RWPE2 (cell line): ENCODE measurements at regions not wholly inside any gene's neighbourhood (a gene's known extent, or its start where the extent isn't known, plus 50 kb on each side); places are given as distances from the start of the nearest gene placed in this dataset.

Experiments used
- ATAC-seq: fragments of 200-7000 bp; cut with Tn5 transposase; 3 replicates; pipeline ENCODE4 v1.9.1; 2021; ENCODE audit warnings: low read depth
- DNase-seq: peaks from one replicate; pipeline ENCODE4 v3.0.0-alpha.2; 2020; ENCODE audit warnings: low spot score
- H3K27ac ChIP-seq: fragments of 450-650 bp; 2 replicates; pipeline ENCODE4 v1.5.1; 2017; ENCODE audit warnings: mild to moderate bottlenecking; ENCODE audit not compliant: poor library complexity, severe bottlenecking
- H3K27me3 ChIP-seq: fragments of 250-450 bp; sonication (Bioruptor Pico); 2 replicates; pipeline ENCODE4 v1.5.1; 2021; ENCODE audit warnings: mild to moderate bottlenecking, moderate library complexity; ENCODE audit not compliant: insufficient read depth, poor library complexity, severe bottlenecking
- H3K36me3 ChIP-seq: fragments of 250-450 bp; sonication (Bioruptor Pico); 2 replicates; pipeline ENCODE4 v1.5.1; 2020; ENCODE audit warnings: low read depth, mild to moderate bottlenecking, moderate library complexity
- H3K4me1 ChIP-seq: fragments of 250-450 bp; sonication (Bioruptor Pico); 2 replicates; pipeline ENCODE4 v1.5.1; 2021; ENCODE audit warnings: mild to moderate bottlenecking, moderate library complexity; ENCODE audit not compliant: insufficient read depth, poor library complexity, severe bottlenecking
- H3K4me3 ChIP-seq: fragments of 250-450 bp; sonication (Bioruptor Pico); 2 replicates; pipeline ENCODE4 v1.5.1; 2021; ENCODE audit warnings: mild to moderate bottlenecking, moderate library complexity; ENCODE audit not compliant: severe bottlenecking
- H3K9me3 ChIP-seq: fragments of 250-450 bp; sonication (Bioruptor Pico); 2 replicates; pipeline ENCODE4 v1.5.1; 2021; ENCODE audit warnings: mild to moderate bottlenecking, moderate library complexity; ENCODE audit not compliant: severe bottlenecking
- CTCF ChIP-seq: fragments of 450-650 bp; IDR thresholded peaks from one replicate; pipeline ENCODE4 v1.5.1; 2017; ENCODE audit warnings: mild to moderate bottlenecking, moderate library complexity; ENCODE audit not compliant: poor library complexity, severe bottlenecking

DNA sequence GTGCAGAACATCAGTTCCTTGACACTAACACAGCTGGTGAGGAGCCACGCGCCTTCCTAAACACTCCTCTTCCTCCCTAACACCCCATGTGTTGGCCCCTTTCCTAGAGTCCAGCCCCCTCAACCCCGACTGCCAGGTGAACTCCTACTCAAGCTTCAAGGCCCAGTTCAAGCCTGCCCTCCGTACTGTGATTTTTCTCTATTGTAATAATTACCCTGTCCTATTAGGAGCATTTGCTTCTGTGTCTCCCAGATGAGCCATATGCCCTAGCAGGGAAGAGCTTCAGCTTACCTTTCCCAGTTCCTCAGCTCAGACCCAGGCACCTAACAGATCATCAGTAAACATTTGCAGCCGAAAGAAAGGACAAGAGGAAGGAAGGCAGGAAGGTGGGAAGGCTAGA lies 130.6 kb upstream of the SALL3 start:
- ATAC-seq (no peak), DNase-seq (no peak)
- Histone ChIP-seq H3K4me1 (no peaks in the 10 kb centered on the region), H3K36me3 (no peaks in the 10 kb centered on the region), H3K9me3 (no peaks in the 10 kb centered on the region), H3K27ac (no peak overlapping the region), H3K4me3 (no peak overlapping the region), H3K27me3 (no peaks in the 10 kb centered on the region)
- no peak for TF ChIP-seq CTCF

- no peak for TF ChIP-seq CTCF
- ATAC-seq (no peak), DNase-seq (no peak)
- Histone ChIP-seq H3K27me3 (no peaks in the 10 kb centered on the region), H3K9me3 (no peaks in the 10 kb centered on the region), H3K36me3 (no peaks in the 10 kb centered on the region), H3K4me3 (no peak overlapping the region), H3K27ac (no peak overlapping the region), H3K4me1 (no peaks in the 10 kb centered on the region)
Observed at GRCh38 chr18:78849458-78849857, 130.2 kb upstream of the SALL3 start.

DNA sequence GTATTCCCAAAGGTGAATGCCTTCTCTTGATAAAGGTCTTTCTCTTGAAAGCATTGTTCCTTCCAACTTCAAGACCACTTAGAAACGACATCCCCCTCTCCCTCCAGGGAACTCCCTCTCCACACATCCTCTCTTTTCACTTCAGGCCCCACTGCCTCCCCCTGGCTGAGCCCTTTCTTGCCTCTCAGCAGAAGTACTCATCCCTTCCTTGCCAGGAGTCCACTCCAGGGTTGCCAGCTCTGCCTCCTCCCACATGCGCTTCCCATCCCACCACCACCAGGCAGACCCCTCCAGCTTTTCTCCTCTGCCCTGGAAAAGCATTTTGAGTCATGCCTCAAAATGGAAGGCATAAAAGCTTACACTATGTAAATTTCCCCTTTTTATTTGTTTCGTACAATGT lies 126.3 kb upstream of the SALL3 start:
- ATAC-seq (no peak), DNase-seq (no peak)
- peaks cover 17% of the 10 kb centered on the region for H3K27me3 ChIP-seq
- H3K4me3 ChIP-seq = no peak overlapping the region
- no peak for TF ChIP-seq CTCF
- no peaks in the 10 kb centered on the region for H3K9me3 ChIP-seq
- no peaks in the 10 kb centered on the region for H3K36me3 ChIP-seq
- H3K27ac ChIP-seq = no peak overlapping the region
- no peaks in the 10 kb centered on the region for H3K4me1 ChIP-seq

GRCh38 chr18:78855188-78855587 lies 124.4 kb upstream of the SALL3 start:
- TF ChIP-seq CTCF = no peak

GRCh38 chr18:78856569-78857313 lies 122.9 kb upstream of the SALL3 start:
- Histone ChIP-seq H3K9me3 (no peaks in the 10 kb centered on the region), H3K27me3 (peaks cover 17% of the 10 kb centered on the region)
- no peak for TF ChIP-seq CTCF

More at GRCh38 chr18:78855188-78855587, 124.4 kb upstream of the SALL3 start:
- Histone ChIP-seq H3K27me3 (peaks cover 17% of the 10 kb centered on the region), H3K27ac (no peak overlapping the region), H3K36me3 (no peaks in the 10 kb centered on the region), H3K9me3 (no peaks in the 10 kb centered on the region), H3K4me1 (no peaks in the 10 kb centered on the region), H3K4me3 (no peak overlapping the region)
- DNase-seq (no peak), ATAC-seq (no peak)

More at GRCh38 chr18:78856569-78857313, 122.9 kb upstream of the SALL3 start:
- H3K4me3 ChIP-seq = no peak overlapping the region
- ATAC-seq (no peak), DNase-seq (no peak)
- no peaks in the 10 kb centered on the region for H3K4me1 ChIP-seq
- H3K36me3 ChIP-seq = no peaks in the 10 kb centered on the region
- H3K27ac ChIP-seq = no peak overlapping the region
